Gastroesophageal sphincter (tissue), 4 donors: ENCODE measurements at regions not wholly inside any gene's neighbourhood (a gene's known extent, or its start where the extent isn't known, plus 50 kb on each side); places are given as distances from the start of the nearest gene placed in this dataset.
"Not testable (repeated sequence)": the region's sequence is repeated elsewhere in the genome, so short reads cannot be mapped to it uniquely, and the experiment has no call there.

Source experiments
- ATAC-seq: fragments of 150-250 bp; one replicate; pipeline ENCODE4 v1.9.1; 2016; ENCODE audit warnings: mild to moderate bottlenecking, moderate library complexity
- H3K27ac ChIP-seq, 4 donors: fragments of 200-600 bp; sonication (generic) in 3 of 4; 1 replicate in 3 of 4; 2 replicates in 1 of 4; pipeline ENCODE4 v1.5.1; 2016 to 2019
- H3K27me3 ChIP-seq: fragments of 200-600 bp; sonication (generic); one replicate; pipeline ENCODE4 v1.5.1; 2019
- H3K36me3 ChIP-seq, 2 donors: fragments of 200-600 bp; sonication (generic); one replicate each; pipeline ENCODE4 v1.5.1; 2019; ENCODE audit warnings: control low read depth in 1 of 2
- H3K4me1 ChIP-seq, 3 donors: fragments of 200-600 bp; sonication (generic); 1 replicate in 2 of 3; 2 replicates in 1 of 3; pipeline ENCODE4 v1.5.1; 2016 to 2019; ENCODE audit warnings: control low read depth in 2 of 3
- H3K4me3 ChIP-seq, 2 donors: fragments of 200-600 bp; sonication (generic); one replicate each; pipeline ENCODE4 v1.5.1; 2019; ENCODE audit warnings: mild to moderate bottlenecking in 1 of 2, moderate library complexity in 1 of 2
- H3K9me3 ChIP-seq, 3 donors: fragments of 200-600 bp; sonication (generic); one replicate each; pipeline ENCODE4 v1.5.1; 2017 to 2019; ENCODE audit warnings: control low read depth in 2 of 3
- CTCF ChIP-seq, 4 experiments: fragments of 200-600 bp in 2 of 4; fragments of 450-650 bp in 2 of 4; sonication (generic) in 1 of 4; IDR thresholded peaks; one replicate each; pipeline ENCODE4 v1.5.1; 2017 to 2019; ENCODE audit warnings: antibody characterized with exemption in 4 of 4, mild to moderate bottlenecking in 2 of 4, moderate library complexity in 2 of 4
- EP300 ChIP-seq: sonication (generic); formaldehyde crosslinking; IDR thresholded peaks from one replicate; pipeline ENCODE4 v1.6.1; 2017; ENCODE audit warnings: antibody characterized with exemption, mild to moderate bottlenecking
- POLR2A ChIP-seq, 2 donors: fragments of 450-650 bp; IDR thresholded peaks; one replicate each; pipeline ENCODE4 v1.6.1; 2017; ENCODE audit warnings: antibody characterized with exemption in 2 of 2, mild to moderate bottlenecking in 2 of 2, moderate library complexity in 1 of 2
- POLR2AphosphoS5 ChIP-seq: sonication (generic); formaldehyde crosslinking; IDR thresholded peaks from one replicate; pipeline ENCODE4 v1.6.1; 2017; ENCODE audit warnings: antibody characterized with exemption
- WGBS, 2 donors: methylation state at CpG; one replicate each; pipeline ENCODE4 v1.1.5; 2018; ENCODE audit warnings: low coverage in 1 of 2; 5-methylcytosine and 5-hydroxymethylcytosine counted together

GRCh38 chr11:110347660-110348059 lies 51.2 kb upstream of the RDX start:
- ATAC-seq: no peak
- no peaks in the 10 kb centered on the region for H3K4me1 ChIP-seq
- TF ChIP-seq CTCF (IDR thresholded peaks at IDR 0.05): no peak
- no peak for TF ChIP-seq POLR2AphosphoS5
- TF ChIP-seq POLR2A (IDR thresholded peaks at IDR 0.05): no peak
- no peak for TF ChIP-seq EP300
- no peak overlapping the region for H3K27ac ChIP-seq
- no peaks in the 10 kb centered on the region for H3K27me3 ChIP-seq
- no peak overlapping the region for H3K4me3 ChIP-seq
- H3K36me3 ChIP-seq: no peaks in the 10 kb centered on the region
- WGBS, 2 donors: 91 to 100% methylated on average over 2 to 3 of the region's 4 CpGs
- no peaks in the 10 kb centered on the region for H3K9me3 ChIP-seq

- no peak for ATAC-seq
- TF ChIP-seq CTCF (IDR thresholded peaks at IDR 0.05) (no peak), EP300 (no peak), POLR2A (IDR thresholded peaks at IDR 0.05) (no peak), POLR2AphosphoS5 (no peak)
- 60 to 71% methylated on average over 4 to 7 of the region's 7 CpGs for WGBS, 2 donors
- H3K36me3 ChIP-seq: no peaks in the 10 kb centered on the region
- H3K9me3 ChIP-seq: no peaks in the 10 kb centered on the region
- H3K4me1 ChIP-seq: no peaks in the 10 kb centered on the region
- peak overlapping the region in 2 of 4 donors; percentile 14 to 25 for H3K27ac ChIP-seq
- H3K4me3 ChIP-seq: no peak overlapping the region
- H3K27me3 ChIP-seq: no peaks in the 10 kb centered on the region
These were observed 53.0 kb upstream of the RDX start for GRCh38 chr11:110349138-110349996.

GRCh38 chr11:110349997-110350383 lies 53.6 kb upstream of the RDX start:
- H3K27ac ChIP-seq: peak overlapping the region in 1 of 4 donors; percentile 14
- not testable (repeated sequence) for H3K36me3 ChIP-seq, H3K4me1 ChIP-seq, H3K27me3 ChIP-seq, H3K9me3 ChIP-seq, H3K4me3 ChIP-seq, ATAC-seq
- WGBS, 2 donors: 84 to 86% methylated on average over 4 to 5 of the region's 5 CpGs

GRCh38 chr11:110355011-110355744 lies 58.8 kb upstream of the RDX start:
- TF ChIP-seq POLR2A (IDR thresholded peaks at IDR 0.05): no peak
- TF ChIP-seq EP300: no peak
- no peak for TF ChIP-seq POLR2AphosphoS5
- no peak for TF ChIP-seq CTCF (IDR thresholded peaks at IDR 0.05)
- Histone ChIP-seq H3K9me3 (no peaks in the 10 kb centered on the region), H3K27me3 (no peaks in the 10 kb centered on the region), H3K36me3 (no peaks in the 10 kb centered on the region), H3K27ac (no peak overlapping the region), H3K4me1 (peaks cover 0 to 3% (median 0%) of the 10 kb centered on the region in 3 donors), H3K4me3 (no peak overlapping the region)
- WGBS, 2 donors: 38 to 56% methylated on average over 3 to 7 of the region's 7 CpGs
- no peak for ATAC-seq

GRCh38 chr11:110356762-110357671 lies 60.6 kb upstream of the RDX start:
- Histone ChIP-seq H3K27ac (peak overlapping the region in 1 of 4 donors; percentile 44), H3K9me3 (no peaks in the 10 kb centered on the region), H3K36me3 (no peaks in the 10 kb centered on the region), H3K27me3 (no peaks in the 10 kb centered on the region), H3K4me3 (no peak overlapping the region), H3K4me1 (peaks cover 0 to 3% (median 0%) of the 10 kb centered on the region in 3 donors)
- WGBS, 2 donors: 54 to 69% methylated on average over 5 of the region's 5 CpGs
- TF ChIP-seq CTCF (IDR thresholded peaks at IDR 0.05) (no peak), POLR2AphosphoS5 (peak; percentile 6), EP300 (no peak)
- ATAC-seq: no peak
